ENCODE measurements at regions not wholly inside any gene's neighbourhood (a gene's known extent, or its start where the extent isn't known, plus 50 kb on each side); places are given as distances from the start of the nearest gene placed in this dataset.

GRCh38 chr10:33813415-33813814, 478.9 kb upstream of the NRP1 start:
- no peak overlapping the region for H3T11ph ChIP-seq (ENCODE audit: low read length)
- Mint-ChIP-seq H3K27ac (no peak overlapping the region), H3K4me1 (peaks cover 10 to 11% of the 10 kb centered on the region in 2 experiments), H3K4me3 (no peak overlapping the region), H3K36me3 (ENCODE audit: insufficient read depth in 1 of 3, low read depth in 3 of 3) (peaks cover 8 to 20% (median 14%) of the 10 kb centered on the region in 3 experiments; a peak in 4 of 7 replicates), H3K9me3 (peaks cover 12 to 20% of the 10 kb centered on the region in 2 experiments; a peak in 4 of 5 replicates), H3K27me3 (ENCODE audit: low read depth) (no peaks in the 10 kb centered on the region)
- no peak overlapping the region for H3K56ac ChIP-seq (ENCODE audit: insufficient read length, low read depth, low read length)
- no peaks in the 10 kb centered on the region for H3K79me2 ChIP-seq (ENCODE audit: insufficient read depth, low read length)
- no peaks in the 10 kb centered on the region for H3K27me3 ChIP-seq (ENCODE audit: insufficient read depth, low read length)
- H3K9me3 ChIP-seq (ENCODE audit: control insufficient read depth, low read depth, low read length): no peaks in the 10 kb centered on the region
- no peaks in the 10 kb centered on the region for H3K79me1 ChIP-seq (ENCODE audit: insufficient read depth, low read depth, low read length, poor library complexity, severe bottlenecking)
- no peak overlapping the region for H3K18ac ChIP-seq (ENCODE audit: insufficient read length, low read depth, low read length)
- no peak overlapping the region for H4K5ac ChIP-seq (ENCODE audit: insufficient read length, low read depth, low read length)
- no CpG with 5 or more reads among the region's 2 CpGs for WGBS (ENCODE audit: extremely low coverage, insufficient read length, low lambda C conversion rate)
- no peaks in the 10 kb centered on the region for H4K20me1 ChIP-seq (ENCODE audit: control insufficient read depth, insufficient read depth, insufficient read length)
- no peak overlapping the region for H3K9ac ChIP-seq (ENCODE audit: extremely low read depth, insufficient read length, low read length)
- no peak overlapping the region for H2BK12ac ChIP-seq (ENCODE audit: insufficient read length, low read depth, low read length)
- no peak for TF ChIP-seq CTCF (conservative IDR thresholded peaks at IDR 0.05)
- H2BK15ac ChIP-seq (ENCODE audit: low read depth, low read length): no peak overlapping the region
- no peaks in the 10 kb centered on the region for H3K23me2 ChIP-seq (ENCODE audit: insufficient read length, low read depth, low read length, poor library complexity, severe bottlenecking)
- no peak overlapping the region for H3K27ac ChIP-seq (ENCODE audit: insufficient read length, low read depth, low read length)
- H3K4me2 ChIP-seq (ENCODE audit: insufficient read depth, insufficient read length, low read length): no peak overlapping the region
- H2AK5ac ChIP-seq (ENCODE audit: insufficient read length, low read length): no peak overlapping the region
- H3K4ac ChIP-seq (ENCODE audit: low read depth, low read length): no peak overlapping the region
- no peak for DNase-seq
- H4K91ac ChIP-seq (ENCODE audit: insufficient read length, low read depth, low read length): no peak overlapping the region
- H3K14ac ChIP-seq (ENCODE audit: insufficient read depth, low read length): no peak overlapping the region
- H4K8ac ChIP-seq (replicated peaks; ENCODE audit: insufficient read length, low read depth, low read length): no peak overlapping the region
- no peak overlapping the region for H2AFZ ChIP-seq (ENCODE audit: low read length)
- no peak overlapping the region for H3K23ac ChIP-seq (ENCODE audit: insufficient read length, low read depth, low read length)
- no peak overlapping the region for H2BK5ac ChIP-seq (ENCODE audit: insufficient read length, low read length)
- no peaks in the 10 kb centered on the region for H3K4me1 ChIP-seq (ENCODE audit: insufficient read depth, low read length)
- H2BK120ac ChIP-seq (ENCODE audit: low read depth, low read length, poor library complexity, severe bottlenecking): no peak overlapping the region
- no peak overlapping the region for H2BK20ac ChIP-seq (ENCODE audit: low read depth, low read length, poor library complexity, severe bottlenecking)

All from H9 (cell line).